Activated gamma-delta T cell treated with Interleukin-2 at 50 U/mL for 16 hours (primary cell): ENCODE measurements at regions not wholly inside any gene's neighbourhood (a gene's known extent, or its start where the extent isn't known, plus 50 kb on each side); places are given as distances from the start of the nearest gene placed in this dataset.

ENCODE experiments used
- DNase-seq: peaks from one replicate; pipeline ENCODE4 v3.0.0-alpha.2; 2020

DNA sequence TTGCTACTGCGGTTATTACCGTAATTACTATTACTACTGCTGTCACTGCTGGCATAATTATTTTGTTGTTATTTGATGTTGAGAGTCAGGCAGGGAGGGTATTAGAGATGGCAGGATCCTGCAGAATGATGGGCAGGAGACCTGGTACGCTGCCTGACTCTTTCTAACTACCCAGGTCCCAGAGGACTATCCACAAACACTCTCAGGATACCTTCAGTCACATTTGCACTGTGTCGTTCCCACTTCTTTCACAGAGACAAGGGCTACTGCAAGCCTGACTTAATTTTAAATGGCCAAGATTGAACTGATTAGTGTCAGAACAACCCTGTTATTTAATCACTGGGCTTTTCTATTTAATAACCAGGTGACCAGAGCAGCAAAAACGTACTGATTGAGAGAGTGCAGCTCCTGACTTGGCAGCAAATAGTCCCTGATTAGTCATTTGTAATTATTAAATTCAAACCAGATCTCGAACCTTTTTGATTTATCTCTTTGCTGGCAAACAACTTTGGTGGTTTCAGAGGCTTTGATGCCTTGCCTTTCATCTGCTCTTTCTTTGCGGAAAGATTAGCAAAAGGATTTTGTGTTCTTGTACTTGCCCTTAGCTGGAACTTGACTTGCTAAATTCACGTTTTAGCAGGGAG is 88.8 kb upstream of the ARHGEF3 start:
- no peak for DNase-seq

DNA sequence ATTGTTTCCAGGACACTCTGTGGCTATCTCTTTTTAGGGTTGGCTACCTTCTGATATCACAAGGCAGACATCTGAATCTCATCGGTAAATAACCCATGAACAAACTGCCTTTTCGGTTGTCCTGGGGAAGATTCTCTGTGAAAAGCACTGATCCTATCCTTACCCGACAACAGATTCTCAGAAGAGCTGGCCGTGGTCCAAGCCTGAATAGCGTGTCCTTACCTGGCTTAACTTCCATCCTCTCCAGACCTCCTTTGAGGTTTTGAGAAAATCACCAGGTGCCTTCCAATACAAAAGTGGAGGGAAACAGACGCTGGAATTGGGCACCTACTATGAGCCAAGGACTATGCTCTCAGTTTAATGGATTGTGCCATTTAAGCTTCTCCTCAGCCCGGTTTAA is 87.4 kb upstream of the ARHGEF3 start:
- DNase-seq: no peak

DNA sequence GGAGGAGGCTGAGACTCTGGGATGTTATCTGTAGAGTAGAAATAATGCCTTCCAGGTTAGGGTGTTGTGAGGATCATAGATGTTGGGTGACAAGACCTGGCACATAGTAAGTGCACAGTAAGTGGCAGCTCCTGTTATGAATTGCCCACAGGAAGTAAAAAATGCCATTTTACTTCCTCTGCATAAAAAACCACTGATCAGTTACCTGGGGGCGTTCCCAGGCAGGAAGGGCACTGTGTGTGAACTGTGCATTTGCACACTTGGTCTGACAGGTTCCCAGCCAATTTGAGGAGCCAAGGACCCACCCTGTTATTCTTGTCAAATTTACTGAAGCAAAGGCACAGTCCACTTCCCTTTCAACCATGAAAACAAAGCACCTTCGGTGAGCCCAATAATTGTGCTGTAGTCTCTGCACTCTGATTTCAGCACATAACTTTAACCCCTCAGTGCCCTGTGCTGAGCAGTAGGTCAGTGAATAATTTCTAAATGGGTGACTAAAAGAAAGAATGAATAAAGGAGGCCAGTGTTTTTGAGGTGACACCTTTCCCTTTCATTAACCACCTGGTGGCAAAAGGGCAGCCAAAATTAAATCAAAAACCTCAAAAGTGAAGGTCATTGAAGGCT is 85.8 kb upstream of the ARHGEF3 start:
- DNase-seq: peak; percentile 23

- no peak for DNase-seq
These were observed 84.6 kb upstream of the ARHGEF3 start for GRCh38 chr3:56886314-56886713.

GRCh38 chr3:56885879-56886278 is 84.1 kb upstream of the ARHGEF3 start:
- no peak for DNase-seq

DNA sequence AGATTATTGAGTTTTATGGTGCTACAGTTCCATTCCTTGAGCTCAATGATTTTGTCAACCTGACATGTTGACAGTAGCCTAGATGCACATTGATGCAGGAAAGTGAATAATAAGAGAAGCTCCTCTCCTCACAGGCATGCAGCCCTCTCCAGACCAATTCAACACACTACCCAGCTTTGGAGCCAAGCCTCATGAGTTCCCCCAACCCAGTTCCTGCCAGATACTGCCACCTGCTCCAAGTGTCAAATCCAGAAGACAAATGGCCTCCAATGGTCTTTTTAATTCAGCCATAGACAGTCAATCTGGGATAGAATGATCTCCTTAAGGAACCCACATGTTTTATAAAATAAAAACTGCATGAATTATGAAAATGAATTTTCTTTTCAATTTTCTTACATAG is 83.7 kb upstream of the ARHGEF3 start:
- no peak for DNase-seq

- DNase-seq: no peak
These were observed 82.6 kb upstream of the ARHGEF3 start for GRCh38 chr3:56884387-56884786.

DNA sequence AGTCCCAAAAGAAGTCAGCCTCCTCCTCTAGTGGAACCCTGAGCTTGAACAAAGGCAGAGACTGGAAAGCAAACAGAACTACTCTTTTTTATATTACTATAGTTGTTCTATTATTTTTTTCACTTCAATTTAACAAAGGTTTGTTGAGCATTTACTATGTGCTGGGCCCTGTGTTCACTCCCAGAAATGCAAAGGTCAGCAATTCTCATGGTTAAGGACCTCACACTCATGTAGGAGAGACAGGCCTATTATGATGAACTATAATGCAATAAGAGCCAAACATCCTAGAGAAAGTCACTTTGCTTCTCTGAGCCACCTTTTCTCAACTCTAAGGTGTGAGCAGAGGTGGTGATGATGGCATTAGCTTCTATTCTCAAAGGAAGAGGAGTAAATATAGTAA is 82.1 kb upstream of the ARHGEF3 start:
- no peak for DNase-seq

DNA sequence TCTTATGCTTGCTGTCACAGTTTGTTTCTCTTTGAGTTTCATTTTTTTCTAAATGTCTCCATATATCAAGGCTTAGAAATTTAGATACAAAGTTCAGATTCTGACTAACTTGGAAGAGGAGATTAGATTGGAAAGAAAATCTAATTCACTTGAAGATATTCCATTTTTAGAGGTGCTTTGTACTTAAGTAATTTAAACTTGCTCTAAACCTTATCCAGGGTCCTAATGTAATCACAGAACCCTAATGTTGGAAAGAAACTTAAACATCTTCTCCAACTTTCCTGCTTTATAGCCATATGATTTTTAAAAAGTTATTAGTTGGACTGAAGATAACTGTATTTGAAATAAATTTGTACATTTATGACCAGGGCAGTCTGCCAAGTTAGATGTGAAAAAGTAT is 81.1 kb upstream of the ARHGEF3 start:
- no peak for DNase-seq

DNA sequence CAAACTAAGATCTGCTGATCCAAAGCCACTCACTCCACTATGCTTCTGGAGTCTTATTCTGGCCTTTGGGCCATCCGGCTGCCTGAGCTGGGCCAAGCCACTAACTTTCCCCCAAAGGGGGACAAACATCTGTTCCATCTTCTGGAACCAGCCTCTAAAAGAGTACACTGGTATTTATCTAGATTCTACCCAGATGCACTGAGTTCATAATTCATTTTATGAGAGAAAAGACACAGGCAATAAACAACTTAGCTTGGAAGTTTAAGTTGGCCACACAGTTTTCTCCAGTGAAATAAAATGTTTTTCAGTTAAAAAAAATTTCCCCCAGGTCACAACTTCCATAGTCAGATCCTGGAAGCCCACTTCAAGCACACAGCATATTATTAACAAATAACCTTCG is 80.1 kb upstream of the ARHGEF3 start:
- DNase-seq: no peak

- no peak for DNase-seq
These were observed 79.2 kb upstream of the ARHGEF3 start for GRCh38 chr3:56880720-56881575.

DNA sequence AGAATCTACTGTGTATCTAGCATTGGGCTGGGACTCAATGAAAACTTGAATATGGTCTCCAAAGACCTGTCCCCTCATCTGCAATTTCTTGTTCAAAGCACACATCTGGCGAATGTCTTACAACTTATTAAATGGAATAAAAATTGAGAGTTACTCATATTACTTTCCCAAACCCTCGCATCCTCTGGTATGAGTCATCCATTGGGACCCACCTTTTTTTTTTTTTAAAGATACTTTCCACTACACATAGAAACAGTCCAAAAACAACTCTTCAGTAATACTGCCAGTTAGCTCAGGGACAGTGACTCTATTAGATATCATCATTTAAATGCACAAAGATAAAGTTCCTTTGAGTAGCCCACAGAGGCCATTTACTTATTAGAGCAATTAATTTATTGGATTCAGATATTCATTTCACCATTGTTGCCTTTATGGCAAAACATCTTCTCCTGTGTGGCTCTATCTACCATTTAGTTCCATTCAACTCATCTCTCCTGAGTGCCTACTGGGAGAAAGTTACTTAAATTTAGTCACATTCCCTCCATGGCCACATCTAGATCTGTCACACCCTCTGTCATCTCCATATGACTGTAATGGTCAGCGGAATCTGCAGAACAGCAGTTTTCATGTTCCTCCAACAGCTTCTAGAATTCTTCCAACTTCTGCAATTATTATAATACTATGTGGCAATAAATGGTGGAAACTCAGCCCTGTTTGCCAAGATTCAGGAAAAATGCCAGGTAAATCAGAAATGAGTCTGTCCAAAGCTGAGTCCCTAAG is 77.9 kb upstream of the ARHGEF3 start:
- no peak for DNase-seq

- DNase-seq: peak; percentile 19
These were observed 76.3 kb upstream of the ARHGEF3 start for GRCh38 chr3:56878074-56878473.

DNA sequence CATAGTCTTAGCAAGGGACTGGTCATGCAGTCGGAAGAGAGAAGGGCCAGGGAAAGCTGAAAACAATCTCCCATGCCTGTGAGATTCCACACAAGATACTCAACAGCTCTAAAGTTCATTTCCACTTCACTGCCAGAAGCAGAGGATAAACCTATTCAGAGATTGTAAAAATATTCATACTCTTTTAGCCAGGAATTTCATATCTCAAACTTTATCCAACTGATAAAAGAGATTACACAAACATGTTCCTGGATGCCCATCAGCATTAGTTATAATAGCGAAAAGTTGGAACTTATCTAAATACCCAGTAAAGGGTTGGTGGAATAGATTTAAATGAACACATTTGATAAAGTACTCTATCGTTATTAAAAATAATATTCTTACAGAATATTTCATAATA is 75.2 kb upstream of the ARHGEF3 start:
- no peak for DNase-seq

- no peak for DNase-seq
These were observed 72.5 kb upstream of the ARHGEF3 start for GRCh38 chr3:56874269-56874668.

GRCh38 chr3:56870436-56870835 is 68.7 kb upstream of the ARHGEF3 start:
- no peak for DNase-seq

DNA sequence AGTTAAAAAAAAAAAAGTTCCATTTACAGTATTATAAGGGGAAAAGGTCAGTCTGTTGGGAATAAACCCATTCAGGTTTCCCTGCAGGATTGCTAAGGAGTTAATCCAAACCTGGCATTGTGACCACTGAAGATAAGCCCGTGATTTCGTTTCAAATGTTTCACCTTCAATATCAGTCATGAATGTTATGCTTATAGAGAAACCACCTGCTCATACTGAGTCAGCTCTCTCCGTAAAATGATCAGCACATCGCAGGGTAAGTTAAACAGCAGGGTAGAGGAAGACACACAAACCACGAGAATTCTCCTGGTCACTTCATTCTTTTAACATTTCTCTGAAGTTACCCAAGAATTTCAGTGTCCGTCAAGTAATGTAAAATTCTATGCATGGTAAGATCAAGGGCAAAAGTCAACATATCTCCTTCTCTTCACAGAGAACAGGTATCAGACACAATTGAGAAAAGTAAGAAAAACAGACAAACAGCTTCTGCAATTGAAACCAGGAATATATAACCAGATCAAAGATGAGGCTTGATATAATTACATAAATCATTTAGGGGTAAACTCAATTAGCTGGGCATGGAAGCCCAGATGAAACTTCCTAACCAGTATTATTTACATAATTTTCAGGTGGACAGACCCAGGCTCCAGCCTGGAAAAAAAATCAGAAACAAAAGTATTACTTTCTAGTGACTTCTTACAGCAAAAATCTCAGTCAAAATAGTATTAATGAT is 67.6 kb upstream of the ARHGEF3 start:
- DNase-seq: no peak

DNA sequence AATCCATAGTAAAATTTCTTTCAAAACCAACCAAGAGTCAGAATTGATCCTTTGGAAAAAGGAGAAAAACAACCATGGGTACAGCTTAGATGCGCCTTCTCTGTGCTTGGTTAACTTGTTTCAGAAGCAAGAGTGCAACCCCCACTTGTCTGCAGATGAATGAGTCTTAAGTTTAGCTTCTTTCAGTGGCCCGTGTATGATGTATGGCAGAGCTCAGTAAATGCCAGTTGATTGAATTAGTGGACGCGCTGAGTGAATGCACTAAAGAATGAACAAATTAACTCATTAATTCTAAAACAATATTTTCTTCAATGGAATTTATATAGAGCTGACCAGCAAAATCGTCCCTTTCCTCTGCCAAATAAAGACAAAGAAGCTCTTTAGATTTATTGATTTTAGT is 67.0 kb upstream of the ARHGEF3 start:
- DNase-seq: no peak

DNA sequence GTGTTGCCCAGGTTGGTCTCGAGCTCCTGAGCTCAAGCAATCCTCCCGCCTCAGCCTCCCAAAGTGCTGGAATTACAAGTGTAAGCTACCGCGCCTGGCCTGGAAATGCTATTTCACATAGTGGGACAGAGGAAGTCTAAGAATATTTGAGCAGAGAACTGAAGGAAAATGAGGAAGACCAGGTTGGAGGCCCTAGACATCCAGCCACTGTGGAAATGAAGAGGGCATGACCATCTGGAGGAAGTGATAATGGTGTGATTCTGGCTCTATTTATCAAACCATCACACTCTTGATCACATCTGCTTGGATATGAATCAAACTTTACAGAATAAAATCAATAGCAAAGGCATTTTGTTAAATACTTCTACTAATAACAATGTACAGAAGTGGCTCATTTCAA is 65.9 kb upstream of the ARHGEF3 start:
- DNase-seq: no peak

GRCh38 chr3:56864918-56865524 is 63.3 kb upstream of the ARHGEF3 start:
- DNase-seq: no peak

DNA sequence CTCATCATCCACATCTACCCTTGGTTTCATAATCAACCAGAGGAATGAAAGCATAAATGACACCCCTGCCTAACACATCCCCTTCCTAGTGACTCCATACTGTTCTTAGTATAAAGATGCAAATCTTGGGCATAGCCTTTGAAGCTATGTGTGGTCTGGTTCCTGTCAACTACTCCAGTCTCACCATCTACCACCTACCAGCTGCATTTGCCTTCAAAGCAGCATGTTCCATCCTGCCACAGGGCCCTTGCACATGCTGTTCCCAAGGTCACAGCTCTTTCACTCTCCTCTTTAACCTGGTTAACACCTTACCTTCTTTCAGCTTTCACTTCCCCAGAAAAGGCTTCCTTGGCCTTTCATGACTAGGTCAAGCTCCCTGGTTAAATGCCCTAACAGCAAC is 62.3 kb upstream of the ARHGEF3 start:
- DNase-seq: no peak

GRCh38 chr3:56862352-56863062 is 60.8 kb upstream of the ARHGEF3 start:
- DNase-seq: no peak
